K562 (cell line): ENCODE measurements at regions not wholly inside any gene's neighbourhood (a gene's known extent, or its start where the extent isn't known, plus 50 kb on each side); places are given as distances from the start of the nearest gene placed in this dataset.

ENCODE experiments used
- BRCA1 ChIP-seq, 2 experiments: fragments of 450-650 bp in 1 of 2; sonication (generic) in 1 of 2; formaldehyde crosslinking in 1 of 2; IDR thresholded peaks; 2 replicates each; pipeline versions ENCODE4 v1.5.0 to v1.6.1; 2017 to 2020; ENCODE audit warnings: mild to moderate bottlenecking in 1 of 2, missing genetic modification reagents in 1 of 2
- CBX5 ChIP-seq: IDR thresholded peaks from 2 replicates; pipeline ENCODE4 v1.6.1; 2014; ENCODE audit warnings: low read depth, borderline replicate concordance
- CHD2 ChIP-seq: IDR thresholded peaks from 2 replicates; pipeline ENCODE4 v1.6.1; 2011; ENCODE audit warnings: low read depth, low read length
- DDX20 ChIP-seq: fragments of 450-650 bp; IDR thresholded peaks from 2 replicates; pipeline ENCODE4 v1.6.1; 2016; ENCODE audit warnings: missing genetic modification characterization, low read depth, mild to moderate bottlenecking, missing compliant biosample characterization, moderate library complexity
- FOXA3 ChIP-seq, 2 experiments: fragments of 450-650 bp in 1 of 2; sonication (generic) in 1 of 2; formaldehyde crosslinking; IDR thresholded peaks in 1 of 2; conservative IDR thresholded peaks in 1 of 2; 2 replicates each; pipeline versions ENCODE4 v1.4.0 to v1.8.0; 2020 to 2022; ENCODE audit warnings: mild to moderate bottlenecking in 2 of 2, missing genetic modification reagents in 1 of 2
- MAZ ChIP-seq, 2 experiments: fragments of 450-650 bp in 1 of 2; sonication (generic) in 1 of 2; formaldehyde crosslinking; IDR thresholded peaks in 1 of 2; conservative IDR thresholded peaks in 1 of 2; 2 replicates each; pipeline versions ENCODE4 v1.4.0 to v1.5.0; 2020; ENCODE audit warnings: mild to moderate bottlenecking in 1 of 2, missing genetic modification reagents in 1 of 2
- MIER1 ChIP-seq: fragments of 450-650 bp; IDR thresholded peaks from 2 replicates; pipeline ENCODE4 v1.6.1; 2016; ENCODE audit warnings: antibody characterized with exemption, mild to moderate bottlenecking, low read depth
- POLR2AphosphoS5 ChIP-seq: IDR thresholded peaks from 2 replicates; pipeline ENCODE4 v1.6.1; 2011; ENCODE audit warnings: mild to moderate bottlenecking, low read depth, low read length, moderate library complexity; ENCODE audit not compliant: control insufficient read depth, insufficient read depth
- ZEB2 ChIP-seq: fragments of 450-650 bp; IDR thresholded peaks from 2 replicates; pipeline ENCODE4 v1.6.1; 2016
- ZNF324 ChIP-seq: fragments of 250-450 bp; sonication (Bioruptor Pico); IDR thresholded peaks from 2 replicates; pipeline ENCODE4 v1.4.0; 2020; ENCODE audit warnings: mild to moderate bottlenecking
- ZNF778 ChIP-seq: fragments of 450-650 bp; formaldehyde crosslinking; IDR thresholded peaks from 2 replicates; pipeline ENCODE4 v1.4.0; 2020; ENCODE audit warnings: mild to moderate bottlenecking, moderate library complexity
- ZSCAN32 ChIP-seq: fragments of 450-650 bp; formaldehyde crosslinking; IDR thresholded peaks from 2 replicates; pipeline ENCODE4 v1.4.0; 2020; ENCODE audit warnings: mild to moderate bottlenecking, moderate library complexity
- TF ChIP-seq, protein P1 (sequence below): fragments of 450-650 bp; IDR thresholded peaks from 2 replicates; pipeline ENCODE4 v1.6.1; 2016; ENCODE audit warnings: mild to moderate bottlenecking
- TF ChIP-seq, protein P2 (sequence below): fragments of 450-650 bp; formaldehyde crosslinking; IDR thresholded peaks from 2 replicates; pipeline ENCODE4 v1.4.0; 2020; ENCODE audit warnings: mild to moderate bottlenecking, moderate library complexity
- TF ChIP-seq, protein P3 (sequence below): fragments of 450-650 bp; IDR thresholded peaks from 2 replicates; pipeline ENCODE4 v1.6.1; 2017; ENCODE audit warnings: antibody characterized with exemption
- TF ChIP-seq, protein P4 (sequence below): fragments of 450-650 bp; IDR thresholded peaks from 2 replicates; pipeline ENCODE4 v1.6.1; 2017; ENCODE audit warnings: mild to moderate bottlenecking, moderate library complexity
- TF ChIP-seq, protein P5 (sequence below): fragments of 450-650 bp; conservative IDR thresholded peaks from 2 replicates; pipeline ENCODE4 v1.6.1; 2016; ENCODE audit warnings: missing genetic modification characterization, low read depth, mild to moderate bottlenecking, control low read depth, missing compliant biosample characterization

DNA sequence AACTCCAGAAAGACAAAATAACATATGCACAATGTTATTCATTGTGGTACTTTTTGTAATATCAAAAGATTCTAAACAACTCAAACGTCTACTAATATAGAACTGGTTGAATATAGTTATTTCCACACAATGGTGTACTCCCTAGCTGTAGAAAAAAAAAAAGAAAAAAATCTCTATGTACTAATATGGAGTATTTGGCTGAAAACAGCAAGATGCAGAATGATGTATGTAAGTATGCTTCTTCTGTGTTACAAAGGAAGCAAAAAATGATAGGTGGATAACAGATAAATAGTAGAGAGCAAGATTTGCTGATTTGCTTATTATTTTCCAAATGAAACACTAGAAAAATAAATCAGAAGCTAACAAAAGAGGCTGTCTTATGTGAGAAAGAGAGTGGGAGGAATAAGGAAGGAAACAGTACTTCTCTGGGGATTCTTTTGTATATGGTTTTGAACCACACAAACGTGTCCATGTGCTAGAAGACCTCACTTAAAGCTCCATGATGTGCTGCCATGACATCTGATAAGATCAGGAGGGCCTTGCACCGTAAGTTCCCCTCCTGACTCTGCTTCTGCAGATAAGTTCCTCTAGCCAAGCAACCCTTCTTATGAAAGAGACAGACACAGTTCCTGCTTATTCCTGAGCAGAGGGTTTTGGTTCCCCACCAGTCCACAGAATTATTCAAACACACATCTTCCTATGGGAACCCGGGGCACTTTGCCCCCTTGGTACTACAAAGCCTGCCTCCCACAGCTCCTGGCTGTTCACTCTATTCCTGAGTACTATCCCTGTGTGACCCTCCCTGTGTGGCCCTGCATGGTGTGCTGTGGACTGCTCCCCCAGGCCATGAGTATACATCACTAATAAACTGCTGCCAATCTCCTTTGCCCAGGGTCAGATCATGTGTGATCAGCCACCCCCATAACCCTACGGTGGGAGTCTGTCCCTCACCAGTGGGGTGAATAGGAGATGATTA is 159.1 kb downstream of the CCDC71L start (continued):
- TF ChIP-seq ZNF778 (CRISPR knock-in tag) (no peak), CBX5 (no peak), POLR2AphosphoS5 (no peak), FOXA3 (CRISPR knock-in tag; conservative IDR thresholded peaks at IDR 0.05 in 1 of 2, IDR thresholded peaks at IDR 0.05 in 1 of 2) (no peak), MAZ (CRISPR knock-in tag; conservative IDR thresholded peaks at IDR 0.05 in 1 of 2, IDR thresholded peaks at IDR 0.05 in 1 of 2) (peak in 1 of 2 experiments; percentile 63; a peak in 1 of 4 replicates), ZSCAN32 (no peak), ZEB2 (peak; percentile 64; the same call in 1 of the 2 replicates), CHD2 (no peak), MIER1 (peak; percentile 43; the same call in 1 of the 2 replicates), ZNF324 (no peak), DDX20 (tag) (no peak; the same call in 1 of the 2 replicates), BRCA1 (IDR thresholded peaks at IDR 0.05) (no peak), BRCA1 (CRISPR knock-in tag; IDR thresholded peaks at IDR 0.05) (no peak)
- TF ChIP-seq, protein P1, sequence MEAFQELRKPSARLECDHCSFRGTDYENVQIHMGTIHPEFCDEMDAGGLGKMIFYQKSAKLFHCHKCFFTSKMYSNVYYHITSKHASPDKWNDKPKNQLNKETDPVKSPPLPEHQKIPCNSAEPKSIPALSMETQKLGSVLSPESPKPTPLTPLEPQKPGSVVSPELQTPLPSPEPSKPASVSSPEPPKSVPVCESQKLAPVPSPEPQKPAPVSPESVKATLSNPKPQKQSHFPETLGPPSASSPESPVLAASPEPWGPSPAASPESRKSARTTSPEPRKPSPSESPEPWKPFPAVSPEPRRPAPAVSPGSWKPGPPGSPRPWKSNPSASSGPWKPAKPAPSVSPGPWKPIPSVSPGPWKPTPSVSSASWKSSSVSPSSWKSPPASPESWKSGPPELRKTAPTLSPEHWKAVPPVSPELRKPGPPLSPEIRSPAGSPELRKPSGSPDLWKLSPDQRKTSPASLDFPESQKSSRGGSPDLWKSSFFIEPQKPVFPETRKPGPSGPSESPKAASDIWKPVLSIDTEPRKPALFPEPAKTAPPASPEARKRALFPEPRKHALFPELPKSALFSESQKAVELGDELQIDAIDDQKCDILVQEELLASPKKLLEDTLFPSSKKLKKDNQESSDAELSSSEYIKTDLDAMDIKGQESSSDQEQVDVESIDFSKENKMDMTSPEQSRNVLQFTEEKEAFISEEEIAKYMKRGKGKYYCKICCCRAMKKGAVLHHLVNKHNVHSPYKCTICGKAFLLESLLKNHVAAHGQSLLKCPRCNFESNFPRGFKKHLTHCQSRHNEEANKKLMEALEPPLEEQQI = peak; percentile 94
- TF ChIP-seq, protein P2, sequence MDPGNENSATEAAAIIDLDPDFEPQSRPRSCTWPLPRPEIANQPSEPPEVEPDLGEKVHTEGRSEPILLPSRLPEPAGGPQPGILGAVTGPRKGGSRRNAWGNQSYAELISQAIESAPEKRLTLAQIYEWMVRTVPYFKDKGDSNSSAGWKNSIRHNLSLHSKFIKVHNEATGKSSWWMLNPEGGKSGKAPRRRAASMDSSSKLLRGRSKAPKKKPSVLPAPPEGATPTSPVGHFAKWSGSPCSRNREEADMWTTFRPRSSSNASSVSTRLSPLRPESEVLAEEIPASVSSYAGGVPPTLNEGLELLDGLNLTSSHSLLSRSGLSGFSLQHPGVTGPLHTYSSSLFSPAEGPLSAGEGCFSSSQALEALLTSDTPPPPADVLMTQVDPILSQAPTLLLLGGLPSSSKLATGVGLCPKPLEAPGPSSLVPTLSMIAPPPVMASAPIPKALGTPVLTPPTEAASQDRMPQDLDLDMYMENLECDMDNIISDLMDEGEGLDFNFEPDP (CRISPR knock-in tag) = 0 out of 2 replicates have a peak, but pooled peaks have one; percentile 53
- TF ChIP-seq, protein P3, sequence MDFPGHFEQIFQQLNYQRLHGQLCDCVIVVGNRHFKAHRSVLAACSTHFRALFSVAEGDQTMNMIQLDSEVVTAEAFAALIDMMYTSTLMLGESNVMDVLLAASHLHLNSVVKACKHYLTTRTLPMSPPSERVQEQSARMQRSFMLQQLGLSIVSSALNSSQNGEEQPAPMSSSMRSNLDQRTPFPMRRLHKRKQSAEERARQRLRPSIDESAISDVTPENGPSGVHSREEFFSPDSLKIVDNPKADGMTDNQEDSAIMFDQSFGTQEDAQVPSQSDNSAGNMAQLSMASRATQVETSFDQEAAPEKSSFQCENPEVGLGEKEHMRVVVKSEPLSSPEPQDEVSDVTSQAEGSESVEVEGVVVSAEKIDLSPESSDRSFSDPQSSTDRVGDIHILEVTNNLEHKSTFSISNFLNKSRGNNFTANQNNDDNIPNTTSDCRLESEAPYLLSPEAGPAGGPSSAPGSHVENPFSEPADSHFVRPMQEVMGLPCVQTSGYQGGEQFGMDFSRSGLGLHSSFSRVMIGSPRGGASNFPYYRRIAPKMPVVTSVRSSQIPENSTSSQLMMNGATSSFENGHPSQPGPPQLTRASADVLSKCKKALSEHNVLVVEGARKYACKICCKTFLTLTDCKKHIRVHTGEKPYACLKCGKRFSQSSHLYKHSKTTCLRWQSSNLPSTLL = no peak
- TF ChIP-seq, protein P4, sequence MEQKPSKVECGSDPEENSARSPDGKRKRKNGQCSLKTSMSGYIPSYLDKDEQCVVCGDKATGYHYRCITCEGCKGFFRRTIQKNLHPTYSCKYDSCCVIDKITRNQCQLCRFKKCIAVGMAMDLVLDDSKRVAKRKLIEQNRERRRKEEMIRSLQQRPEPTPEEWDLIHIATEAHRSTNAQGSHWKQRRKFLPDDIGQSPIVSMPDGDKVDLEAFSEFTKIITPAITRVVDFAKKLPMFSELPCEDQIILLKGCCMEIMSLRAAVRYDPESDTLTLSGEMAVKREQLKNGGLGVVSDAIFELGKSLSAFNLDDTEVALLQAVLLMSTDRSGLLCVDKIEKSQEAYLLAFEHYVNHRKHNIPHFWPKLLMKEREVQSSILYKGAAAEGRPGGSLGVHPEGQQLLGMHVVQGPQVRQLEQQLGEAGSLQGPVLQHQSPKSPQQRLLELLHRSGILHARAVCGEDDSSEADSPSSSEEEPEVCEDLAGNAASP = no peak
- TF ChIP-seq, protein P5, sequence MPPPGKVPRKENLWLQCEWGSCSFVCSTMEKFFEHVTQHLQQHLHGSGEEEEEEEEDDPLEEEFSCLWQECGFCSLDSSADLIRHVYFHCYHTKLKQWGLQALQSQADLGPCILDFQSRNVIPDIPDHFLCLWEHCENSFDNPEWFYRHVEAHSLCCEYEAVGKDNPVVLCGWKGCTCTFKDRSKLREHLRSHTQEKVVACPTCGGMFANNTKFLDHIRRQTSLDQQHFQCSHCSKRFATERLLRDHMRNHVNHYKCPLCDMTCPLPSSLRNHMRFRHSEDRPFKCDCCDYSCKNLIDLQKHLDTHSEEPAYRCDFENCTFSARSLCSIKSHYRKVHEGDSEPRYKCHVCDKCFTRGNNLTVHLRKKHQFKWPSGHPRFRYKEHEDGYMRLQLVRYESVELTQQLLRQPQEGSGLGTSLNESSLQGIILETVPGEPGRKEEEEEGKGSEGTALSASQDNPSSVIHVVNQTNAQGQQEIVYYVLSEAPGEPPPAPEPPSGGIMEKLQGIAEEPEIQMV = peak; percentile 78
